HepG2 (cell line): ENCODE measurements at regions not wholly inside any gene's neighbourhood (a gene's known extent, or its start where the extent isn't known, plus 50 kb on each side); places are given as distances from the start of the nearest gene placed in this dataset.

Experiments
- ATAC-seq: fragments of 200-7000 bp; cut with Tn5 transposase; 3 replicates; pipeline ENCODE4 v1.9.1; 2020; ENCODE audit warnings: mild to moderate bottlenecking, moderate library complexity
- BruUV-seq: library from RNA; stranded (reverse); fragments of 400-500 nt; replicated peaks from 2 replicates; lab custom pipeline; 2021; lab: Mats Ljungman, UMichigan
- CTCF ChIA-PET: fragments of 300-600 bp; formaldehyde crosslinking; extraction: SDS; loops from one replicate; lab custom pipeline; 2021; ENCODE audit warnings: low total read pairs, inconsistent platforms, low intra/inter-chr PET ratio; lab: Yijun Ruan, JAX
- POLR2A ChIA-PET: fragments of 350-600 bp; sonication (Branson Sonifier 250); formaldehyde crosslinking; loops from one replicate; lab custom pipeline; 2020; ENCODE audit warnings: antibody characterized with exemption, inconsistent platforms; lab: Yijun Ruan, JAX
- DNase-seq: peaks from one replicate; pipeline ENCODE4 v3.0.0-alpha.2; 2015; ENCODE audit warnings: low spot score
- FAIRE-seq: peaks from 3 replicates; lab custom pipeline; 2011; peaks lifted over from hg19 to GRCh38; lab: Jason Lieb, UNC
- H2AFZ ChIP-seq: one replicate; pipeline ENCODE4 v1.6.1; 2011; ENCODE audit warnings: low read length, inconsistent platforms
- H3K27ac ChIP-seq: fragments of 300-600 bp; 3 replicates; pipeline ENCODE4 v1.8.0; 2011; ENCODE audit warnings: mixed run types, mild to moderate bottlenecking, mixed read lengths, low read length, inconsistent platforms; ENCODE audit not compliant: insufficient read depth; ENCODE audit errors: extremely low read length
- H3K27me3 ChIP-seq, 2 experiments: fragments of 200-600 bp in 1 of 2; 2 replicates in 1 of 2; 3 replicates in 1 of 2; pipeline versions ENCODE4 v1.6.0 to v1.8.0; 2011; ENCODE audit warnings: low read length in 2 of 2, mild to moderate bottlenecking in 2 of 2, moderate library complexity in 2 of 2, inconsistent platforms in 1 of 2; ENCODE audit not compliant: insufficient read depth in 2 of 2, control insufficient read depth in 1 of 2
- H3K36me3 ChIP-seq, 2 experiments: fragments of 200-600 bp in 1 of 2; replicated peaks in 1 of 2; 2 replicates in 1 of 2; 3 replicates in 1 of 2; pipeline versions ENCODE4 v1.5.1 to v1.8.0; 2011; ENCODE audit warnings: low read length in 2 of 2, inconsistent platforms in 1 of 2; ENCODE audit not compliant: insufficient read depth in 2 of 2, control insufficient read depth in 1 of 2
- H3K4me1 ChIP-seq: 2 replicates; pipeline ENCODE4 v1.5.1; 2012; ENCODE audit warnings: low read length, inconsistent platforms; ENCODE audit not compliant: insufficient read depth
- H3K4me2 ChIP-seq: 2 replicates; pipeline ENCODE4 v1.6.0; 2011; ENCODE audit warnings: low read depth, low read length, inconsistent platforms
- H3K4me3 ChIP-seq, 3 experiments: fragments of 200-600 bp in 1 of 3; sonication (generic), shearing (Covaris generic) in 1 of 3; replicated peaks in 1 of 3; 2 replicates each; pipeline ENCODE4 v1.5.1; 2011 to 2016; ENCODE audit warnings: low read length in 3 of 3, inconsistent platforms in 2 of 3, low read depth in 2 of 3, mild to moderate bottlenecking in 2 of 3, control low read depth in 1 of 3, mixed read lengths in 1 of 3; ENCODE audit not compliant: insufficient read depth in 1 of 3
- H3K79me2 ChIP-seq: one replicate; pipeline ENCODE4 v1.6.1; 2011; ENCODE audit warnings: low read length, inconsistent platforms; ENCODE audit not compliant: insufficient read depth
- H3K9ac ChIP-seq: 2 replicates; pipeline ENCODE4 v1.6.0; 2011; ENCODE audit warnings: mild to moderate bottlenecking, low read depth, low read length, inconsistent platforms; ENCODE audit not compliant: insufficient read depth
- H3K9me3 ChIP-seq: 2 replicates; pipeline ENCODE4 v1.5.1; 2012; ENCODE audit warnings: mild to moderate bottlenecking, low read length
- H4K20me1 ChIP-seq: 2 replicates; pipeline ENCODE4 v1.6.0; 2011; ENCODE audit warnings: inconsistent platforms, mild to moderate bottlenecking, low read length, moderate library complexity; ENCODE audit not compliant: insufficient read depth
- ATF4 ChIP-seq, 2 experiments: fragments of 450-650 bp in 1 of 2; sonication (generic) in 1 of 2; formaldehyde crosslinking; IDR thresholded peaks; 2 replicates each; pipeline versions ENCODE4 v1.5.0 to v1.8.0; 2020 to 2022; ENCODE audit warnings: mild to moderate bottlenecking in 1 of 2, missing genetic modification reagents in 1 of 2
- CEBPG ChIP-seq: IDR thresholded peaks from 2 replicates; pipeline ENCODE4 v1.6.1; 2016
- DNMT3B ChIP-seq: conservative IDR thresholded peaks from 2 replicates; pipeline ENCODE4 v1.6.1; 2016; ENCODE audit warnings: missing biosample characterization, control low read depth
- FOXJ3 ChIP-seq: sonication (generic); formaldehyde crosslinking; IDR thresholded peaks from 2 replicates; pipeline ENCODE4 v1.4.0; 2020; ENCODE audit warnings: missing genetic modification reagents, mild to moderate bottlenecking, borderline replicate concordance
- KLF11 ChIP-seq: IDR thresholded peaks from 2 replicates; pipeline ENCODE4 v1.6.1; 2016; ENCODE audit warnings: missing compliant biosample characterization
- MTF2 ChIP-seq: sonication (generic); formaldehyde crosslinking; IDR thresholded peaks from 2 replicates; pipeline ENCODE4 v1.5.0; 2020; ENCODE audit warnings: missing genetic modification reagents, borderline replicate concordance
- NR2F1 ChIP-seq, 2 experiments: fragments of 450-650 bp in 1 of 2; formaldehyde crosslinking in 1 of 2; IDR thresholded peaks; 2 replicates each; pipeline versions ENCODE4 v1.5.0 to v1.6.1; 2016 to 2020; ENCODE audit warnings: mild to moderate bottlenecking in 1 of 2, missing compliant biosample characterization in 1 of 2, missing genetic modification reagents in 1 of 2, moderate library complexity in 1 of 2
- NR2F6 ChIP-seq, 2 experiments: IDR thresholded peaks; 2 replicates each; pipeline ENCODE4 v1.6.1; 2016; ENCODE audit warnings: antibody characterized with exemption in 1 of 2, mild to moderate bottlenecking in 1 of 2
- TRIM24 ChIP-seq: sonication (generic); formaldehyde crosslinking; IDR thresholded peaks from 2 replicates; pipeline ENCODE4 v1.8.0; 2022; ENCODE audit warnings: mild to moderate bottlenecking, missing genetic modification reagents
- ZBTB14 ChIP-seq: sonication (generic); formaldehyde crosslinking; IDR thresholded peaks from 2 replicates; pipeline ENCODE4 v1.4.0; 2020; ENCODE audit warnings: missing genetic modification reagents
- ZBTB25 ChIP-seq: IDR thresholded peaks from 2 replicates; pipeline ENCODE4 v1.6.1; 2018; ENCODE audit warnings: missing genetic modification reagents
- ZKSCAN1 ChIP-seq: fragments of 150-350 bp; IDR thresholded peaks from 2 replicates; pipeline ENCODE4 v1.6.1; 2014; ENCODE audit warnings: low read length
- ZNF33B ChIP-seq: sonication (generic); formaldehyde crosslinking; IDR thresholded peaks from 2 replicates; pipeline ENCODE4 v1.5.1; 2020; ENCODE audit warnings: mild to moderate bottlenecking, missing genetic modification reagents
- WGBS: methylation state at CpG from one replicate; pipeline ENCODE4 v1.1.6; 2017; ENCODE audit warnings: low lambda C conversion rate; 5-methylcytosine and 5-hydroxymethylcytosine counted together
- in situ Hi-C: cut with HindIII; loops from 2 replicates; pipeline ENCODE4 v1.10.0; 2017; ENCODE audit warnings: low pct_unique_long_range_greater_than_20kb; ENCODE audit not compliant: extremely low pct_ligation_motif_present
- intact Hi-C: fragments of 100-400 bp; cut with micrococcal nuclease; formaldehyde crosslinking; loops from one replicate; pipeline ENCODE4 v1.10.0; 2022; ENCODE audit not compliant: unreplicated experiment
- TF ChIP-seq, protein P1 (sequence below): sonication (generic); formaldehyde crosslinking; IDR thresholded peaks from 2 replicates; pipeline ENCODE4 v1.9.0; 2022; ENCODE audit warnings: low read depth, missing genetic modification reagents
- TF ChIP-seq, protein P2 (sequence below): sonication (generic); formaldehyde crosslinking; IDR thresholded peaks from 2 replicates; pipeline ENCODE4 v1.5.0; 2020; ENCODE audit warnings: mild to moderate bottlenecking, low read depth, missing genetic modification reagents, borderline replicate concordance

DNA sequence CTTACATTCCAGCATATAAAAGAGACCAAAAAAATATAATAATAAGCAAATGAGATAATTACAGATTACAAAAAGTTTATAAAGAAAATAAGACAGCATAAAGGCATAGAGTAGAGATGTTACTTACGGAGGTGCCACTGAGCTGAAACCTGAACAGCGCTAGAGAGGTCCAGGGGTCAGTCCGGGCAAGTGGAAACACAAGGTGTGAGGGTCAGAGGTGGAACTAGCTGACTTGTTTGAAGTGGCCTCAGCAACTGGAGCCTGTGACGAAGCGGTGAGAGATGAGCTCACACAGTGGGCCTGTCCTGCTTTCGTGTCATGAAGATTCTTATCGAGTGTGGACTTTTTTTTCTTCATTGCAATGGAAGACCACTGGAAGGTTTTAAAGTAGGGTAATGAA lies 288.3 kb upstream of the TANK start:
- TF ChIP-seq TRIM24 (CRISPR knock-in tag) (no peak), KLF11 (no peak), NR2F1 (CRISPR knock-in tag; IDR thresholded peaks at IDR 0.05) (peak in 1 of 2 experiments; percentile 57; a peak in 1 of 4 replicates), NR2F6 (IDR thresholded peaks at IDR 0.05) (peak; percentile 33; the same call in 1 of the 2 replicates), NR2F6 (CRISPR knock-in tag; IDR thresholded peaks at IDR 0.05) (peak; percentile 17; the same call in 1 of the 2 replicates), FOXJ3 (no peak)
- Histone ChIP-seq H3K27ac (no peak overlapping the region), H3K79me2 (no peaks in the 10 kb centered on the region), H4K20me1 (no peaks in the 10 kb centered on the region), H3K4me1 (no peaks in the 10 kb centered on the region), H3K4me2 (no peak overlapping the region), H3K4me3 (no peak overlapping the region), H3K9ac (no peak overlapping the region), H3K9me3 (no peaks in the 10 kb centered on the region), H2AFZ (no peak overlapping the region), H3K36me3 (no peaks in the 10 kb centered on the region), H3K27me3 (no peaks in the 10 kb centered on the region)
- no TSS peak for BruUV-seq
- DNase-seq (peak; percentile 5), FAIRE-seq (no peak), ATAC-seq (peak; percentile 65)
- intact Hi-C loops (no loop called here), in situ Hi-C loops (no loop called here)
- WGBS, result 10% methylated on average over 7 of the region's 7 CpGs
- POLR2A ChIA-PET, result no interaction called here
- CTCF ChIA-PET, result no interaction called here

DNA sequence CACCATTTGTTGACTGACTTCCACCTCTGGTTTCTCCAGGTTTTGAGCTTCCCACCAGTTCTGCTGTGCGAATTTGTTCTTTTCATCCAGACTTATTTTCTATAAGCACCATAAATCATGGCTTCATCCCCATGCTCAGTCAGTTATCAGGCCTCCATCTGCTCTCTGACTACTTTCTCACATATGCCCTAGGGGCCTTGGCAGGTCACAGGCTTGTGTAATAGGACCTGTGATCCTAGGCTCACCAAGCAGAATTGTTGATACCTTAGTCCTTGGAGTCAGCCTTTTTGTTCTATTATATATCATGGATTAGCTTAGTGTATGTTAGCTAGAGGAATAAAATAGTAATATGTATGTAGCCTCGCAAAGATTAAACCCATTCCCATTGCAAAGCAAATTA lies 284.2 kb upstream of the TANK start:
- DNase-seq (no peak), FAIRE-seq (no peak), ATAC-seq (no peak)
- no peaks in the 10 kb centered on the region for H3K9me3 ChIP-seq
- H3K4me3 ChIP-seq, result no peak overlapping the region
- no peak overlapping the region for H3K4me2 ChIP-seq
- no peak overlapping the region for H3K9ac ChIP-seq
- H3K79me2 ChIP-seq, result no peaks in the 10 kb centered on the region
- WGBS, result 2% methylated on average over 2 of the region's 2 CpGs
- no peak overlapping the region for H2AFZ ChIP-seq
- intact Hi-C loops (no loop called here), in situ Hi-C loops (no loop called here)
- H3K27me3 ChIP-seq, result no peaks in the 10 kb centered on the region
- H3K36me3 ChIP-seq, result no peaks in the 10 kb centered on the region
- no peaks in the 10 kb centered on the region for H4K20me1 ChIP-seq
- no TSS peak for BruUV-seq
- no peaks in the 10 kb centered on the region for H3K4me1 ChIP-seq
- ChIA-PET CTCF (no interaction called here), POLR2A (no interaction called here)
- no peak overlapping the region for H3K27ac ChIP-seq
- TF ChIP-seq, protein P1, sequence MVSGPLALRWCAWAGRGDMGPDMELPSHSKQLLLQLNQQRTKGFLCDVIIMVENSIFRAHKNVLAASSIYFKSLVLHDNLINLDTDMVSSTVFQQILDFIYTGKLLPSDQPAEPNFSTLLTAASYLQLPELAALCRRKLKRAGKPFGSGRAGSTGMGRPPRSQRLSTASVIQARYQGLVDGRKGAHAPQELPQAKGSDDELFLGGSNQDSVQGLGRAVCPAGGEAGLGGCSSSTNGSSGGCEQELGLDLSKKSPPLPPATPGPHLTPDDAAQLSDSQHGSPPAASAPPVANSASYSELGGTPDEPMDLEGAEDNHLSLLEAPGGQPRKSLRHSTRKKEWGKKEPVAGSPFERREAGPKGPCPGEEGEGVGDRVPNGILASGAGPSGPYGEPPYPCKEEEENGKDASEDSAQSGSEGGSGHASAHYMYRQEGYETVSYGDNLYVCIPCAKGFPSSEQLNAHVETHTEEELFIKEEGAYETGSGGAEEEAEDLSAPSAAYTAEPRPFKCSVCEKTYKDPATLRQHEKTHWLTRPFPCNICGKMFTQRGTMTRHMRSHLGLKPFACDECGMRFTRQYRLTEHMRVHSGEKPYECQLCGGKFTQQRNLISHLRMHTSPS, result no peak
- TF ChIP-seq ZNF33B (CRISPR knock-in tag) (no peak), ZBTB14 (CRISPR knock-in tag) (no peak), CEBPG (CRISPR knock-in tag) (no peak), ATF4 (CRISPR knock-in tag; IDR thresholded peaks at IDR 0.05) (no peak), ZKSCAN1 (no peak), DNMT3B (CRISPR knock-in tag) (no peak), MTF2 (CRISPR knock-in tag) (no peak), ZBTB25 (CRISPR knock-in tag) (no peak)
- TF ChIP-seq, protein P2, sequence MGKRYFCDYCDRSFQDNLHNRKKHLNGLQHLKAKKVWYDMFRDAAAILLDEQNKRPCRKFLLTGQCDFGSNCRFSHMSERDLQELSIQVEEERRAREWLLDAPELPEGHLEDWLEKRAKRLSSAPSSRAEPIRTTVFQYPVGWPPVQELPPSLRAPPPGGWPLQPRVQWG (CRISPR knock-in tag), result no peak
